GM18951 (cell line): ENCODE measurements at regions not wholly inside any gene's neighbourhood (a gene's known extent, or its start where the extent isn't known, plus 50 kb on each side); places are given as distances from the start of the nearest gene placed in this dataset.

ENCODE experiments used
- POLR2A ChIP-seq: IDR thresholded peaks from 4 replicates; pipeline ENCODE4 v1.6.1; 2011; ENCODE audit warnings: mild to moderate bottlenecking; ENCODE audit not compliant: insufficient read length, insufficient read depth; ENCODE audit errors: extremely low read depth
- in situ Hi-C: fragments of 300-500 bp; cut with MboI; formaldehyde crosslinking; loops from one replicate; pipeline ENCODE4 v1.12.0; 2022; ENCODE audit warnings: low sequenced_read_pairs, mixed read lengths, inconsistent platforms; ENCODE audit not compliant: unreplicated experiment

- in situ Hi-C loops = no loop called here
- TF ChIP-seq POLR2A = no peak
Observed at GRCh38 chr6:113466526-113466925, 390.6 kb upstream of the MARCKS start.

- TF ChIP-seq POLR2A = no peak
- in situ Hi-C loops = no loop called here
Observed at GRCh38 chr6:113475392-113475791, 381.8 kb upstream of the MARCKS start.

GRCh38 chr6:113476937-113477839 is 380.0 kb upstream of the MARCKS start:
- no peak for TF ChIP-seq POLR2A
- in situ Hi-C loops = no loop called here

GRCh38 chr6:113480616-113481015 is 376.5 kb upstream of the MARCKS start:
- in situ Hi-C loops = no loop called here

GRCh38 chr6:113481458-113481857 is 375.7 kb upstream of the MARCKS start:
- in situ Hi-C loops = no loop called here
- TF ChIP-seq POLR2A = no peak

More at GRCh38 chr6:113480616-113481015, 376.5 kb upstream of the MARCKS start:
- no peak for TF ChIP-seq POLR2A

- TF ChIP-seq POLR2A = no peak
- in situ Hi-C loops = no loop called here
Observed at GRCh38 chr6:113481910-113482309, 375.2 kb upstream of the MARCKS start.

GRCh38 chr6:113482771-113483170 is 374.4 kb upstream of the MARCKS start:
- no peak for TF ChIP-seq POLR2A
- in situ Hi-C loops = no loop called here

- no peak for TF ChIP-seq POLR2A
- in situ Hi-C loops = no loop called here
Observed at GRCh38 chr6:113486199-113486598, 370.9 kb upstream of the MARCKS start.

GRCh38 chr6:113487489-113488058 is 369.6 kb upstream of the MARCKS start:
- in situ Hi-C loops = no loop called here
- TF ChIP-seq POLR2A = no peak

GRCh38 chr6:113488061-113488460 is 369.1 kb upstream of the MARCKS start:
- in situ Hi-C loops = no loop called here

GRCh38 chr6:113488812-113489685 is 368.1 kb upstream of the MARCKS start:
- in situ Hi-C loops = no loop called here
- TF ChIP-seq POLR2A = no peak

More at GRCh38 chr6:113488061-113488460, 369.1 kb upstream of the MARCKS start:
- TF ChIP-seq POLR2A = no peak

GRCh38 chr6:113489952-113490746 is 367.0 kb upstream of the MARCKS start:
- in situ Hi-C loops = no loop called here
- TF ChIP-seq POLR2A = no peak
